Esophagus squamous epithelium (tissue), 4 donors: ENCODE measurements at regions not wholly inside any gene's neighbourhood (a gene's known extent, or its start where the extent isn't known, plus 50 kb on each side); places are given as distances from the start of the nearest gene placed in this dataset.
A peak's percentile ranks its signal among the peaks of the same experiment; 100 is the strongest.

Experiments
- CTCF ChIP-seq, 6 experiments: fragments of 450-650 bp in 4 of 6; fragments of 200-600 bp in 2 of 6; sonication (generic) in 2 of 6; IDR thresholded peaks; one replicate each; pipeline ENCODE4 v1.5.1; 2016 to 2019; ENCODE audit warnings: antibody characterized with exemption in 6 of 6, mild to moderate bottlenecking in 4 of 6, moderate library complexity in 4 of 6
- POLR2A ChIP-seq, 4 donors: fragments of 450-650 bp; IDR thresholded peaks; one replicate each; pipeline ENCODE4 v1.6.1; 2017; ENCODE audit warnings: antibody characterized with exemption in 4 of 4, mild to moderate bottlenecking in 4 of 4, moderate library complexity in 3 of 4

DNA sequence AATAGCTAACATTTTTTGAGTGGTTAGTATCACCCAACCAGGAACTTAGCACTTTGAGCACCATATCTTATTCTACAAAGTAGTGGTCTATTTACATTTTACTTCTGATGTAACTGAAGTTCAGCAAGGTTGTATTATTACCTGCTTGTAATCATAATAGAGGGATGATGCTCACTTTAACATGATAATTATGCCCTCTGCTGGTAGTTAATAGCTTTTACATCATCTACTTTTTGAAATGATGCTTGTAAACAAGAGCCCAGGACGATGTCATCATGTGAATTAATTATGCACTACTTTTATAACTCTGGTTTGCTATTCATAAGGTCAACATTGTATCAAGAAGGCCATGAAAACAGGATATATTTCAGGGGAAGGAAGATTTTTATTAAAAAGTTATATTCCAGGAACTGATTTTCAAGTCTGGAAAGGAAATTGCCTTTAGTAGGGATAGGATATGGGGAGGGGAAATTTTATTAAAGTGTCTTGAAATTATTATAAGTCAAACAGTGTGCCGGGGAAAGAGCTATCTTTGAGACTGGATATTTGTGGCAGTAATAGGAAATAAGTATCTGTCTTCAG lies 80.3 kb upstream of the SCIN start:
- peak in 5 of 6 experiments; percentile 30 to 57 (median 39) for TF ChIP-seq CTCF (IDR thresholded peaks at IDR 0.05)
- TF ChIP-seq POLR2A (IDR thresholded peaks at IDR 0.05): no peak
